ENCODE measurements at regions not wholly inside any gene's neighbourhood (a gene's known extent, or its start where the extent isn't known, plus 50 kb on each side); places are given as distances from the start of the nearest gene placed in this dataset.

DNA sequence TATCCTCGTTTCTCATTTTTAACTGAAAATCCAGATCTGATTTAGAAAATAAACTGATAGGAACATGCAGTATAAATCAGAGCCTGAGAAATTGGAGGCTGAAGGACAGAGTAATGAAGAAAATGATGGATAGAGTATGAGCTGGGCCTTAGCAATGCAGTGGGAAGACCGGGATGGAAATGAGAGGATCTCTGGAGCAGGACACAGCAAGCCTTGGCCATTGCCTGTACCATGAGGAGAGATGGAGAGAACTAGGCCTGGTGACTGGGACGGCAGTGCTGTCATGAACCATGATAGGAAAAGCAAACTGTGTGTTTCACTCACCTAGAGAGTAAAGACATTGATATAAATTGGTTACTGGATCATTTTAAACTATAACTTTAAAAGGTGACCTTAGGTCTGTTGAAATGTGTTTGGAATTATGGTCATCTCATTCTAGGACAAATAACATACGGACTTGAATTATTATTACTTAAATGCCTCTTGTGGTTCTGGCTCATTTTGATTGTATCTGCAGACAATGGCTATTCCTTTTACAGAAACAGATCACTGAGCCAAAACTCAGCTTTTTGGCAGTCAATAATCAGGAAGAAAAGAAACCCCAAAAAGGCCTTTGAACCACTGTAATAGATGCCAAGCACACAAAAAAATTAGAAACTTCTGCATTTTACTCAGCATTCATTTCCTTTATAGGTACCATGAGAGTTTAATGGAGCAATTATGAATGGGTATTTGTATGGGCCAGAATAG lies 251.9 kb upstream of the PRKD1 start:
- Histone ChIP-seq H3K4me1 (ENCODE audit: insufficient read depth, insufficient read length) (no peaks in the 10 kb centered on the region), H3K27me3 (ENCODE audit: insufficient read depth, insufficient read length) (no peaks in the 10 kb centered on the region), H3K9ac (ENCODE audit: insufficient read length, low read depth) (no peak overlapping the region), H3K4me3 (ENCODE audit: insufficient read length, low read depth) (no peak overlapping the region), H3K9me3 (ENCODE audit: insufficient read depth, low read length) (no peaks in the 10 kb centered on the region), H3K36me3 (ENCODE audit: insufficient read depth, insufficient read length, low read length) (no peaks in the 10 kb centered on the region)
- DNase-seq (ENCODE audit: low read depth, low spot score) = no peak
- TF ChIP-seq ZNF274 (IDR thresholded peaks at IDR 0.05; ENCODE audit: low read depth, low read length) = no peak
- TF ChIP-seq SUZ12 (IDR thresholded peaks at IDR 0.05; ENCODE audit: extremely low read depth, insufficient read depth, insufficient read length) = no peak
- TF ChIP-seq YY1 (IDR thresholded peaks at IDR 0.05; ENCODE audit: insufficient read depth, insufficient read length) = no peak

DNA sequence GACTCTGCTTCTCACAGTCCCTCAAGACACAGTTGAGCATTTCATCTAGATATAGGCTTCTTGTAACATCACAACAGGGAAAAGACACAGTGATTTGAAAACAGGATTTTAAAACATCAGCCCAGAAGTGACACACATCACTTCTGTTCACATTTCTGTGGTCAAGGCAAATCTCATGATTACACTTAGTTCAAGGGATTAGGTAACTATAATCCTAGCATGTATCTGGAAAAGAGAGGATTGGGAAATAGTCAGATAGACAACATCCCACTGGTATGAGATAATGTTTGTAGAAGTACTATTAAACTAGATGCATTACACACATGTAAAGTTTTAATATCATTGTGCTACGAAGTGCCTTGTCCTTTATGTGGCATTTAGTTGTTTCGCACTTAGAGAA lies 252.6 kb upstream of the PRKD1 start:
- no peaks in the 10 kb centered on the region for H3K27me3 ChIP-seq (ENCODE audit: insufficient read depth, insufficient read length)
- H3K36me3 ChIP-seq (ENCODE audit: insufficient read depth, insufficient read length, low read length) = no peaks in the 10 kb centered on the region
- no peaks in the 10 kb centered on the region for H3K4me1 ChIP-seq (ENCODE audit: insufficient read depth, insufficient read length)
- H3K9ac ChIP-seq (ENCODE audit: insufficient read length, low read depth) = no peak overlapping the region
- H3K9me3 ChIP-seq (ENCODE audit: insufficient read depth, low read length) = no peaks in the 10 kb centered on the region
- H3K4me3 ChIP-seq (ENCODE audit: insufficient read length, low read depth) = no peak overlapping the region
- no peak for DNase-seq (ENCODE audit: low read depth, low spot score)
- TF ChIP-seq ZNF274 (IDR thresholded peaks at IDR 0.05; ENCODE audit: low read depth, low read length) (no peak), YY1 (IDR thresholded peaks at IDR 0.05; ENCODE audit: insufficient read depth, insufficient read length) (no peak), SUZ12 (IDR thresholded peaks at IDR 0.05; ENCODE audit: extremely low read depth, insufficient read depth, insufficient read length) (no peak)

DNA sequence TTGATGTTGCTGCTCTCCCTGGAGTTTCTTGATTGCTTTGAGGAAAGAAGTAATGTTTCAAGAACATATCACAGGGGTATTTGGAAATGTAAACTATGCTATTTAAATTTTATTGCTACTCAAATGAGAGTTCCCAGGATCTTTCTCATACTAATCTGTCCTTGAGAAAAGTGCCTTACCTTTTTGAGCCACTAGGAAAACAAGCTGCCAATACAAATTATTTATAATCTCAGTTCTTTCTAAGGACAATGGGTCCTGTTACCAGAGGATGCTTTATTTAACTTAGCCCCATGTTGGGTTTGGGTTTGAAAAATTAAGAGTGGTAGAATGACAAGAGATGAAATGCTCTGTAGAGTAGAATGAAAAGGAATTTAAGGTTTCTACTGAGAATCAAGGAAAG lies 258.2 kb upstream of the PRKD1 start:
- Histone ChIP-seq H3K4me3 (ENCODE audit: insufficient read length, low read depth) (no peak overlapping the region), H3K27me3 (ENCODE audit: insufficient read depth, insufficient read length) (no peaks in the 10 kb centered on the region), H3K9ac (ENCODE audit: insufficient read length, low read depth) (no peak overlapping the region), H3K9me3 (ENCODE audit: insufficient read depth, low read length) (no peaks in the 10 kb centered on the region), H3K4me1 (ENCODE audit: insufficient read depth, insufficient read length) (no peaks in the 10 kb centered on the region), H3K36me3 (ENCODE audit: insufficient read depth, insufficient read length, low read length) (no peaks in the 10 kb centered on the region)
- TF ChIP-seq YY1 (IDR thresholded peaks at IDR 0.05; ENCODE audit: insufficient read depth, insufficient read length) (no peak), ZNF274 (IDR thresholded peaks at IDR 0.05; ENCODE audit: low read depth, low read length) (no peak), SUZ12 (IDR thresholded peaks at IDR 0.05; ENCODE audit: extremely low read depth, insufficient read depth, insufficient read length) (no peak)
- DNase-seq (ENCODE audit: low read depth, low spot score) = no peak

DNA sequence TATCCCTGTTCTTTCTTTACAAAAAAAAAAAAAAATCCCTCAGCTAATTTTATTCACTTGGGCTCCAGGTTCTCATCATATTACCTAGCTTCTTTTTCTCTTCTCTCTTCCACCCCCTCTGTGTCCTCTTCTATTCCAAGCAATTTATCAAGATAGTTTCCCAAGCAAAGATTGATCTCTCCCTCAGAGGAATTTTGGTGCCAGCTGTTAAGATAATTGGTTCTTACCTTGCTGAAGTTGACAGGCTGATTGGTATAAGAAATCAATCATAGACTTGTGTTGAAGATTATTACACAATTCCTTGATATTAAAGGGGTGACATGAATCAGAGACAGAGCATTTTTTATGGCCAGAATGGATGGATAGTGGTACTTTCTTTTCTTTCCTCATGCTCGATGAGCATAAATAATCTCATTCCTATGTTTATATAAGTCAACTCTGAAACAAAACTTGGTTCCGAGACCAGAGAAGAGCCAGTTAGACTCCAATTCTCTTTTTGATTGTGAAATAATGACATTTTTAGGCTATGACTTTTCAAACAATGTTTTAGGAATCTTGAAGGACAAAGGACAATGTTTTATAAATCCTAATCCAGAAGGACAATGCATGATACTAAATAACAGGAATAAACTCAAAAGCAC lies 264.1 kb upstream of the PRKD1 start:
- no peaks in the 10 kb centered on the region for H3K36me3 ChIP-seq (ENCODE audit: insufficient read depth, insufficient read length, low read length)
- no peaks in the 10 kb centered on the region for H3K4me1 ChIP-seq (ENCODE audit: insufficient read depth, insufficient read length)
- DNase-seq (ENCODE audit: low read depth, low spot score) = no peak
- TF ChIP-seq SUZ12 (IDR thresholded peaks at IDR 0.05; ENCODE audit: extremely low read depth, insufficient read depth, insufficient read length) = no peak
- TF ChIP-seq YY1 (IDR thresholded peaks at IDR 0.05; ENCODE audit: insufficient read depth, insufficient read length) = no peak
- TF ChIP-seq ZNF274 (IDR thresholded peaks at IDR 0.05; ENCODE audit: low read depth, low read length) = no peak
- H3K9ac ChIP-seq (ENCODE audit: insufficient read length, low read depth) = no peak overlapping the region
- H3K4me3 ChIP-seq (ENCODE audit: insufficient read length, low read depth) = no peak overlapping the region
- no peaks in the 10 kb centered on the region for H3K9me3 ChIP-seq (ENCODE audit: insufficient read depth, low read length)
- no peaks in the 10 kb centered on the region for H3K27me3 ChIP-seq (ENCODE audit: insufficient read depth, insufficient read length)

- Histone ChIP-seq H3K4me3 (ENCODE audit: insufficient read length, low read depth) (no peak overlapping the region), H3K36me3 (ENCODE audit: insufficient read depth, insufficient read length, low read length) (no peaks in the 10 kb centered on the region), H3K4me1 (ENCODE audit: insufficient read depth, insufficient read length) (no peaks in the 10 kb centered on the region), H3K27me3 (ENCODE audit: insufficient read depth, insufficient read length) (no peaks in the 10 kb centered on the region), H3K9me3 (ENCODE audit: insufficient read depth, low read length) (no peaks in the 10 kb centered on the region), H3K9ac (ENCODE audit: insufficient read length, low read depth) (no peak overlapping the region)
- no peak for DNase-seq (ENCODE audit: low read depth, low spot score)
- no peak for TF ChIP-seq YY1 (IDR thresholded peaks at IDR 0.05; ENCODE audit: insufficient read depth, insufficient read length)
- no peak for TF ChIP-seq ZNF274 (IDR thresholded peaks at IDR 0.05; ENCODE audit: low read depth, low read length)
- TF ChIP-seq SUZ12 (IDR thresholded peaks at IDR 0.05; ENCODE audit: extremely low read depth, insufficient read depth, insufficient read length) = no peak
Measured at GRCh38 chr14:30193101-30193500, 265.5 kb upstream of the PRKD1 start.

DNA sequence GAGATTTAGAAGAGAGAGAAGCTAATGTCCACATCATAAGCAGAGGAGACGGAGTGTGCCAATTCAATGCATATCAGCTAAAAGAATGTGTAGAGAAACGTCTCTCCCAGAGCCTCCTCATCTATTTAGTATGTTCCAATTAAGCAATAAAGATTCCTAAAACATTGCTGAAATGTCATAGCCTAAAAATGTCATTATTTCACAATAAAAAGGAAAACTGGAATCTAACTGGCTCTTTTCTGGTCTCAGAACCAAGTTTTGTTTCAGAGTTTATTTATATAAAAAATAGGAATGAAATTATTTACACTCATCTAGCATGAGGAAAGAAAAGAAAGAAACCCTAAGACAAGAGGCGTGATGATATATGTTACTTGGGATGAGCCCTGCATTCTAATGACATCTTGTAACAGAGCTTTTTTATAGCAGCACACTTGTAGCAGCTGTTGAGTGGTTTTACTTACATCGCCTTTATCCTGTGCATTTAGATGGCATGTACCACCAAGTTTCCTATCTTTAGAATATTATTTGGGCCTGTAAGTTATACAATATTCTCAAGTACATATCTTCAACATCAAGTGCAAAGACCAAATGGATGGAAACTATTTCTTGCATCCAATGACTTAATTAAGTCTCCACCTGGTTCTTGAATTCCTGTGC lies 266.3 kb upstream of the PRKD1 start:
- Histone ChIP-seq H3K9ac (ENCODE audit: insufficient read length, low read depth) (no peak overlapping the region), H3K4me1 (ENCODE audit: insufficient read depth, insufficient read length) (no peaks in the 10 kb centered on the region), H3K9me3 (ENCODE audit: insufficient read depth, low read length) (no peaks in the 10 kb centered on the region), H3K36me3 (ENCODE audit: insufficient read depth, insufficient read length, low read length) (no peaks in the 10 kb centered on the region), H3K27me3 (ENCODE audit: insufficient read depth, insufficient read length) (no peaks in the 10 kb centered on the region), H3K4me3 (ENCODE audit: insufficient read length, low read depth) (no peak overlapping the region)
- DNase-seq (ENCODE audit: low read depth, low spot score) = no peak
- TF ChIP-seq YY1 (IDR thresholded peaks at IDR 0.05; ENCODE audit: insufficient read depth, insufficient read length) = no peak
- no peak for TF ChIP-seq SUZ12 (IDR thresholded peaks at IDR 0.05; ENCODE audit: extremely low read depth, insufficient read depth, insufficient read length)
- no peak for TF ChIP-seq ZNF274 (IDR thresholded peaks at IDR 0.05; ENCODE audit: low read depth, low read length)

DNA sequence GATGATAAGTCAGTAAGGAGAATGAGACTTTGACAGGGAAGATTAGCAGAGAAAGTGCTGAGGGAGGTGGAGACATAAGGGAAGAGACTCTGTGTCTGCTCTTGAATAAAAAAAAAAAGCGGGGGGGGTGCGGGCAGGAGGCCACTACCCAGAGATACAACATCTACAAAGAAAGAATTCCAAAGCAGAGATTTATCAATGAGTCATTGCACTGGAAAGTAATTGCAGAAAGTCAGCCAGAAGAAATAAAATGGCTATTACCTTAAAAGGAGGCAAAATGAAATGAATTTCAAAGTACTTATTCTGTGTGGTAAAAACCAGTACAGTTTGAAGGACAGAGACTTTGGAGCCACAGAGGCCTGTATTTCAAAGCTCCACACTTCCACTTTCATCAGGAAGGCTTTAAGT lies 267.1 kb upstream of the PRKD1 start:
- Histone ChIP-seq H3K4me1 (ENCODE audit: insufficient read depth, insufficient read length) (no peaks in the 10 kb centered on the region), H3K27me3 (ENCODE audit: insufficient read depth, insufficient read length) (no peaks in the 10 kb centered on the region), H3K9me3 (ENCODE audit: insufficient read depth, low read length) (no peaks in the 10 kb centered on the region), H3K36me3 (ENCODE audit: insufficient read depth, insufficient read length, low read length) (no peaks in the 10 kb centered on the region), H3K4me3 (ENCODE audit: insufficient read length, low read depth) (no peak overlapping the region), H3K9ac (ENCODE audit: insufficient read length, low read depth) (no peak overlapping the region)
- DNase-seq (ENCODE audit: low read depth, low spot score) = no peak
- TF ChIP-seq ZNF274 (IDR thresholded peaks at IDR 0.05; ENCODE audit: low read depth, low read length) (no peak), SUZ12 (IDR thresholded peaks at IDR 0.05; ENCODE audit: extremely low read depth, insufficient read depth, insufficient read length) (no peak), YY1 (IDR thresholded peaks at IDR 0.05; ENCODE audit: insufficient read depth, insufficient read length) (no peak)

All from NT2/D1 (cell line).